ENCODE measurements at regions not wholly inside any gene's neighbourhood (a gene's known extent, or its start where the extent isn't known, plus 50 kb on each side); places are given as distances from the start of the nearest gene placed in this dataset.

DNA sequence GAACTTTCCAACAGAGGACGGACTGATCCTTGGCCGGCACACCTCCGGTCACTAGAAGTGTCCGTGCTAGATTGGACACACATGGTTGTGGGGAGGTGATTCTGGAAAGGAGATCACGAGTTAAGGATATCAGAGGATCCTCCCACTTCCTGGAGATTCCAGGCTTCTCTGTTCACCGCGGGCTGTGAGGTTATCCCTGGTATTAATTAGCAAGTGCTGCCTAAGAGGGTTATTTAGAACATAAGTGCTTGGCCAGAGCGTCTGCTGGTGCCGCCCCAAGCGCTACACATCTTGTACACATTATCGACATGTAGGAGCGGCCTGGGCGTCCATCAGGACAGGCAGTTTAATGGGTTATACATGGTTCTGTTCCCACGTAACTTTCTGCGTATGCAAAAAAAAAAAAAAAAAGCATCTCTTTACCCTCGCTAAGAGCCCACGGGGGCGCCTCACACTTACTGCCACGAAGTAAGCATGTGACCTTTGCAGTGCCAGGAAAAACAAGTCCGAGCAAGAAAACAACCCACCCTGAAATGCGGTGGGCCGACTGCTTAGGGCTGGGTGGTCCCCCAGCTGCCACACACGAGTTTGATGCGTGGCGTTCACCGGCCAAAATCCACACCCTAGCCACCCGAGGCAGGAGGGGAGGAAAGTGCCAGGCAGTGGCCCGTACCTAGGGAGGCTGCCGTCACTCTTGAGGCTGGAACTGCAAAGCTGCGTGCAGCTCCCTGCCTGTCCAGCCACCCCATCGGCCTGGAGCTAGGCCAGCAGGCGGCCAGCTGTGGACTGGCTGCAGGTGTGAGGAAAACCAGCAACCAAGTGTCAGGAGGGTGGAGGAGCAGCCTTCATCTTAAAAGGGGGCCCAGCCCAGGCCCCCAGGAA is 78.0 kb downstream of the CPN2 start:
- no peak for DNase-seq (ENCODE audit: low read depth in 1 of 2, low spot score in 1 of 2)
- TF ChIP-seq SPI1 (IDR thresholded peaks at IDR 0.05; ENCODE audit: borderline replicate concordance, low read depth) (no peak), GABPA (IDR thresholded peaks at IDR 0.05; ENCODE audit: low read depth) (no peak), POLR2AphosphoS5 (IDR thresholded peaks at IDR 0.05; ENCODE audit: low read depth) (no peak)
- TF ChIP-seq, protein P1, sequence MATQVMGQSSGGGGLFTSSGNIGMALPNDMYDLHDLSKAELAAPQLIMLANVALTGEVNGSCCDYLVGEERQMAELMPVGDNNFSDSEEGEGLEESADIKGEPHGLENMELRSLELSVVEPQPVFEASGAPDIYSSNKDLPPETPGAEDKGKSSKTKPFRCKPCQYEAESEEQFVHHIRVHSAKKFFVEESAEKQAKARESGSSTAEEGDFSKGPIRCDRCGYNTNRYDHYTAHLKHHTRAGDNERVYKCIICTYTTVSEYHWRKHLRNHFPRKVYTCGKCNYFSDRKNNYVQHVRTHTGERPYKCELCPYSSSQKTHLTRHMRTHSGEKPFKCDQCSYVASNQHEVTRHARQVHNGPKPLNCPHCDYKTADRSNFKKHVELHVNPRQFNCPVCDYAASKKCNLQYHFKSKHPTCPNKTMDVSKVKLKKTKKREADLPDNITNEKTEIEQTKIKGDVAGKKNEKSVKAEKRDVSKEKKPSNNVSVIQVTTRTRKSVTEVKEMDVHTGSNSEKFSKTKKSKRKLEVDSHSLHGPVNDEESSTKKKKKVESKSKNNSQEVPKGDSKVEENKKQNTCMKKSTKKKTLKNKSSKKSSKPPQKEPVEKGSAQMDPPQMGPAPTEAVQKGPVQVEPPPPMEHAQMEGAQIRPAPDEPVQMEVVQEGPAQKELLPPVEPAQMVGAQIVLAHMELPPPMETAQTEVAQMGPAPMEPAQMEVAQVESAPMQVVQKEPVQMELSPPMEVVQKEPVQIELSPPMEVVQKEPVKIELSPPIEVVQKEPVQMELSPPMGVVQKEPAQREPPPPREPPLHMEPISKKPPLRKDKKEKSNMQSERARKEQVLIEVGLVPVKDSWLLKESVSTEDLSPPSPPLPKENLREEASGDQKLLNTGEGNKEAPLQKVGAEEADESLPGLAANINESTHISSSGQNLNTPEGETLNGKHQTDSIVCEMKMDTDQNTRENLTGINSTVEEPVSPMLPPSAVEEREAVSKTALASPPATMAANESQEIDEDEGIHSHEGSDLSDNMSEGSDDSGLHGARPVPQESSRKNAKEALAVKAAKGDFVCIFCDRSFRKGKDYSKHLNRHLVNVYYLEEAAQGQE (IDR thresholded peaks at IDR 0.05; ENCODE audit: insufficient replicate concordance, low read depth), result no peak
- TF ChIP-seq, protein P2, sequence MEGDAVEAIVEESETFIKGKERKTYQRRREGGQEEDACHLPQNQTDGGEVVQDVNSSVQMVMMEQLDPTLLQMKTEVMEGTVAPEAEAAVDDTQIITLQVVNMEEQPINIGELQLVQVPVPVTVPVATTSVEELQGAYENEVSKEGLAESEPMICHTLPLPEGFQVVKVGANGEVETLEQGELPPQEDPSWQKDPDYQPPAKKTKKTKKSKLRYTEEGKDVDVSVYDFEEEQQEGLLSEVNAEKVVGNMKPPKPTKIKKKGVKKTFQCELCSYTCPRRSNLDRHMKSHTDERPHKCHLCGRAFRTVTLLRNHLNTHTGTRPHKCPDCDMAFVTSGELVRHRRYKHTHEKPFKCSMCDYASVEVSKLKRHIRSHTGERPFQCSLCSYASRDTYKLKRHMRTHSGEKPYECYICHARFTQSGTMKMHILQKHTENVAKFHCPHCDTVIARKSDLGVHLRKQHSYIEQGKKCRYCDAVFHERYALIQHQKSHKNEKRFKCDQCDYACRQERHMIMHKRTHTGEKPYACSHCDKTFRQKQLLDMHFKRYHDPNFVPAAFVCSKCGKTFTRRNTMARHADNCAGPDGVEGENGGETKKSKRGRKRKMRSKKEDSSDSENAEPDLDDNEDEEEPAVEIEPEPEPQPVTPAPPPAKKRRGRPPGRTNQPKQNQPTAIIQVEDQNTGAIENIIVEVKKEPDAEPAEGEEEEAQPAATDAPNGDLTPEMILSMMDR (IDR thresholded peaks at IDR 0.05; ENCODE audit: insufficient read depth, low read length), result no peak
- H3K4me3 ChIP-seq (replicated peaks; ENCODE audit: insufficient read depth, low read length), result no peak overlapping the region
- no peaks in the 10 kb centered on the region for H3K27me3 ChIP-seq (ENCODE audit: insufficient read depth, poor library complexity, severe bottlenecking)
- no peak overlapping the region for H3K27ac ChIP-seq (replicated peaks)

GRCh38 chr3:194273743-194274310 is 77.3 kb downstream of the CPN2 start:
- Histone ChIP-seq H3K4me3 (replicated peaks; ENCODE audit: insufficient read depth, low read length) (no peak overlapping the region), H3K27ac (replicated peaks) (no peak overlapping the region), H3K27me3 (ENCODE audit: insufficient read depth, poor library complexity, severe bottlenecking) (no peaks in the 10 kb centered on the region)
- no peak for DNase-seq (ENCODE audit: low read depth in 1 of 2, low spot score in 1 of 2)
- TF ChIP-seq POLR2AphosphoS5 (IDR thresholded peaks at IDR 0.05; ENCODE audit: low read depth) (no peak), GABPA (IDR thresholded peaks at IDR 0.05; ENCODE audit: low read depth) (no peak), SPI1 (IDR thresholded peaks at IDR 0.05; ENCODE audit: borderline replicate concordance, low read depth) (no peak)
- TF ChIP-seq, protein P1 (IDR thresholded peaks at IDR 0.05; ENCODE audit: insufficient replicate concordance, low read depth), result no peak
- TF ChIP-seq, protein P2 (IDR thresholded peaks at IDR 0.05; ENCODE audit: insufficient read depth, low read length), result no peak

DNA sequence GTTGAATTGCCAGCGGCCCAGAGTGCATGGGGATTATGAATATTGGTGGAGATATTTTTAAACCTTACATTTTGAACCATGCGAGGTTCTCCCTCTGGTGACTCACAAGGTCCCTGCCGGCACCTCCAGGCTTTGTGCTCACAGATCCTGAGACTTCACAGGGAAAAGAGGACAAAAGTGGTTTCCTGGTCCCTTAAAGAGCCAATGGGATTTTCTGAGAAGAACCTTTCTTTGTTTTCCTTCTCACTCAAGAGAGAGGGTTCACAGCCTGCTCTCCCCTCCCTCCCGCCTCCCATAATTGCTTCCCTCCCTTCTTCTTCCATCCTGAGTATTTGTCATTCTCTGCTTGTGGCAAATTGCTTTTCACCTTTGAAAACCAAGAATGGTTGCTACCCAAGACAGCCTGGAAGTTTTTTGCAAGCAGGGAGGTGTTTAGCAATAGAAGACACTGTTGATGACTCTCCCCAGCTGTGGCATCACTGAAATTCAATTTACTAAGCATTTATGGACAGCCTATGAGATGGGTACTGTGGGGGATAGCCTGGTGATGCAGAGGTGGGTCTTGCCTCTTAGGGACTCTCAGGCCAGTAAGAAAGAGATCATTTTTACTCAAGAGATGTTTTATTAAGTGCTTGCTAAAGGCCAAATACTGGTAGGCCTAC is 76.6 kb downstream of the CPN2 start:
- no peak overlapping the region for H3K27ac ChIP-seq (replicated peaks)
- peak in 1 of 2 experiments; percentile 17 for DNase-seq (ENCODE audit: low read depth in 1 of 2, low spot score in 1 of 2)
- no peak for TF ChIP-seq SPI1 (IDR thresholded peaks at IDR 0.05; ENCODE audit: borderline replicate concordance, low read depth)
- no peak for TF ChIP-seq POLR2AphosphoS5 (IDR thresholded peaks at IDR 0.05; ENCODE audit: low read depth)
- no peak for TF ChIP-seq GABPA (IDR thresholded peaks at IDR 0.05; ENCODE audit: low read depth)
- TF ChIP-seq, protein P2 (IDR thresholded peaks at IDR 0.05; ENCODE audit: insufficient read depth, low read length), result no peak
- TF ChIP-seq, protein P1 (IDR thresholded peaks at IDR 0.05; ENCODE audit: insufficient replicate concordance, low read depth), result no peak
- no peaks in the 10 kb centered on the region for H3K27me3 ChIP-seq (ENCODE audit: insufficient read depth, poor library complexity, severe bottlenecking)
- H3K4me3 ChIP-seq (replicated peaks; ENCODE audit: insufficient read depth, low read length), result no peak overlapping the region

Data from HL-60 (cell line).